ENCODE measurements at regions not wholly inside any gene's neighbourhood (a gene's known extent, or its start where the extent isn't known, plus 50 kb on each side); places are given as distances from the start of the nearest gene placed in this dataset.

DNA sequence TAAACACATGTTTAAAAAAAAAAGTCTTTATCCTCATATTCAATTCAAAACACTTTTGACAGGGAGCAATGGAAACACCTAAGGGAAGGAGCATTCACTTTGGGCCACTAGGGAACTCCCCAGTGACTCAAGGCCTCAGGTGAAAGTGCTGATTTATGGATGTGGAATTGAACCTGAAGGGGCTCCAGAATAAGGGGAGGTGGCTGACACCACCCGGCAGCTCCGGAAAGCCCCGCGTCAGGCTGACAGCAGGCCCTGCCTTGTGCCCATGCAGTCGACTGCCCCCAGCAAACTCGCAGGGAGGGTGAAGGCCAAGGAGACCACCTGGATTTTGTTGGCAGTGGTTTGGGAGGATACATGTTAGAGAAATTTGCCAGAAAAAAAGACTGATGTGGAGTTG is 275.3 kb upstream of the NCKAP5 start:
- Histone ChIP-seq H3K4me1 (no peaks in the 10 kb centered on the region), H3K36me3 (replicated peaks in 1 of 2; ENCODE audit: insufficient read depth in 1 of 2, low read depth in 2 of 2) (no peaks in the 10 kb centered on the region), H3K9me3 (no peaks in the 10 kb centered on the region), H3K4me3 (no peak overlapping the region), H3K27ac (no peak overlapping the region), H3K27me3 (no peaks in the 10 kb centered on the region)
- 61 to 72% methylated on average over 6 of the region's 6 CpGs for WGBS, 2 donors
- intact Hi-C loops (cut with DNase I), result no loop called here
- DNase-seq (no peak), ATAC-seq (peak; percentile 47)
- TF ChIP-seq, protein P1, sequence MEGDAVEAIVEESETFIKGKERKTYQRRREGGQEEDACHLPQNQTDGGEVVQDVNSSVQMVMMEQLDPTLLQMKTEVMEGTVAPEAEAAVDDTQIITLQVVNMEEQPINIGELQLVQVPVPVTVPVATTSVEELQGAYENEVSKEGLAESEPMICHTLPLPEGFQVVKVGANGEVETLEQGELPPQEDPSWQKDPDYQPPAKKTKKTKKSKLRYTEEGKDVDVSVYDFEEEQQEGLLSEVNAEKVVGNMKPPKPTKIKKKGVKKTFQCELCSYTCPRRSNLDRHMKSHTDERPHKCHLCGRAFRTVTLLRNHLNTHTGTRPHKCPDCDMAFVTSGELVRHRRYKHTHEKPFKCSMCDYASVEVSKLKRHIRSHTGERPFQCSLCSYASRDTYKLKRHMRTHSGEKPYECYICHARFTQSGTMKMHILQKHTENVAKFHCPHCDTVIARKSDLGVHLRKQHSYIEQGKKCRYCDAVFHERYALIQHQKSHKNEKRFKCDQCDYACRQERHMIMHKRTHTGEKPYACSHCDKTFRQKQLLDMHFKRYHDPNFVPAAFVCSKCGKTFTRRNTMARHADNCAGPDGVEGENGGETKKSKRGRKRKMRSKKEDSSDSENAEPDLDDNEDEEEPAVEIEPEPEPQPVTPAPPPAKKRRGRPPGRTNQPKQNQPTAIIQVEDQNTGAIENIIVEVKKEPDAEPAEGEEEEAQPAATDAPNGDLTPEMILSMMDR (IDR thresholded peaks at IDR 0.05), result no peak
- no peak for TF ChIP-seq POLR2A (IDR thresholded peaks at IDR 0.05)

DNA sequence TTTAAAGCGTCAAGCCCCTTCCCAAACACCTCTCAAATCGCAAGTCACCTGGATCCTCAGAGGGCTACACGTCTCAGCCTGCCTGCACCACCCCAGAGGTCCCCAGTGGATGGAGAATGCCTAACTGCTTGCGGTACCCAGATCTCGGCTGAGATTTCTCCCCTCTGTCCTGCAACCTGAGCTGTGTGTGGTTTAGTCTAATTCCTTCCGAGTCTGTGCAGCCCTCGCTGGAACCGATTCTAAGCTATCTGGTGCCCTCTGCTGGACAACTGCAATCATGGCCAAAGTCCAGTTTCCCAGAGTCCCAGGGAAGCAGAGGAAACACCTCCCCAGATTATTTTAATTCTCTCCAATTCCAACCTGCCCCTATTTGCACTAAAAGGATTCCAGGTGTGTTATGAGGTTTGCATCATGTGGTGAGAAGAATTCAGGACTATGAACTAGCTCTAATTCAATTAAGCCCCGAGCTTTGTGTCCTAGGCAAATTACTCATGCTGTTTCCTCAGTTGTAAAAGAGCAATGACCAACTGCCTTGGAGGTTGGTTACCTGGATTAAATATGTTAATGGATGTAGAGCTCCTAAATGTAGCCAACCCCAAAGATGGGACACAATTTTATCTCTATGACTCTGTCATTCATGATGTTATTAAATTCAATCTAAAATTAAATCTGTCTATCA is 276.1 kb upstream of the NCKAP5 start:
- intact Hi-C loops (cut with DNase I), result no loop called here
- WGBS, 2 donors, result 23 to 63% methylated on average over 4 to 9 of the region's 9 CpGs
- no peaks in the 10 kb centered on the region for H3K27me3 ChIP-seq
- H3K27ac ChIP-seq, result no peak overlapping the region
- H3K36me3 ChIP-seq (replicated peaks in 1 of 2; ENCODE audit: insufficient read depth in 1 of 2, low read depth in 2 of 2), result no peaks in the 10 kb centered on the region
- ATAC-seq (peak; percentile 81), DNase-seq (peak; percentile 68 to 74 (median 70))
- no peaks in the 10 kb centered on the region for H3K9me3 ChIP-seq
- H3K4me1 ChIP-seq, result no peaks in the 10 kb centered on the region
- TF ChIP-seq POLR2A (IDR thresholded peaks at IDR 0.05), result no peak
- TF ChIP-seq, protein P1 (IDR thresholded peaks at IDR 0.05), result peak; percentile 71 to 86 (median 81)
- H3K4me3 ChIP-seq, result no peak overlapping the region

- intact Hi-C loops (cut with DNase I), result no loop called here
- WGBS, 2 donors, result 72 to 85% methylated on average over 4 of the region's 4 CpGs
- H3K9me3 ChIP-seq, result no peaks in the 10 kb centered on the region
- H3K27ac ChIP-seq, result no peak overlapping the region
- H3K4me3 ChIP-seq, result no peak overlapping the region
- no peaks in the 10 kb centered on the region for H3K36me3 ChIP-seq (replicated peaks in 1 of 2; ENCODE audit: insufficient read depth in 1 of 2, low read depth in 2 of 2)
- DNase-seq (no peak), ATAC-seq (no peak)
- TF ChIP-seq, protein P1 (IDR thresholded peaks at IDR 0.05), result no peak
- TF ChIP-seq POLR2A (IDR thresholded peaks at IDR 0.05), result no peak
- H3K27me3 ChIP-seq, result no peaks in the 10 kb centered on the region
- no peaks in the 10 kb centered on the region for H3K4me1 ChIP-seq
Observed at GRCh38 chr2:133846476-133846875, 278.2 kb upstream of the NCKAP5 start.

DNA sequence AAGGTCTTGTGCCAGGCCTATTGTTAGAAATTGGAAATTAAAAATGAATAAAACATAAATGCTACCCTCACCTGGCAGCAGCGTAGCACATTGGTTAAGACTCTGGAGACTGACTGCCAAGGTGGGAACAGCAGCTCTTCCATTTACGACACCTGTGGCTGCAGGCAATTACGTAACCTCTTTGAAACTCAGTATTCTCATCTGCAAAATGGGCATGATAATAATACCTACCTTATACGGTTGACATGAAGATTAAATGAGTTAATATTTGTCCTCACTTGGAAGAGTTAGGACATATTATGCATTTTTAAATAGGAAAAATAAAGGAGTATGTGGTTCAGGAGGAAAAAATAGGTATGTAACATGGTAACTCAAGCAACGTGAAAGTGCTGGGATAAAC is 279.3 kb upstream of the NCKAP5 start:
- no peak for ATAC-seq
- H3K4me1 ChIP-seq, result no peaks in the 10 kb centered on the region
- no peaks in the 10 kb centered on the region for H3K27me3 ChIP-seq
- intact Hi-C loops (cut with DNase I), result no loop called here
- TF ChIP-seq, protein P1 (IDR thresholded peaks at IDR 0.05), result no peak
- no peak overlapping the region for H3K4me3 ChIP-seq
- H3K36me3 ChIP-seq (replicated peaks in 1 of 2; ENCODE audit: insufficient read depth in 1 of 2, low read depth in 2 of 2), result no peaks in the 10 kb centered on the region
- no peak for DNase-seq
- no peak overlapping the region for H3K27ac ChIP-seq
- no peaks in the 10 kb centered on the region for H3K9me3 ChIP-seq
- WGBS, 2 donors, result 85 to 86% methylated on average over 5 of the region's 5 CpGs

GRCh38 chr2:133848111-133848649 is 279.9 kb upstream of the NCKAP5 start:
- Histone ChIP-seq H3K4me1 (no peaks in the 10 kb centered on the region), H3K27ac (no peak overlapping the region), H3K9me3 (no peaks in the 10 kb centered on the region), H3K27me3 (no peaks in the 10 kb centered on the region), H3K4me3 (no peak overlapping the region), H3K36me3 (replicated peaks in 1 of 2; ENCODE audit: insufficient read depth in 1 of 2, low read depth in 2 of 2) (no peaks in the 10 kb centered on the region)
- TF ChIP-seq POLR2A (IDR thresholded peaks at IDR 0.05), result no peak
- TF ChIP-seq, protein P1 (IDR thresholded peaks at IDR 0.05), result no peak
- 49 to 60% methylated on average over 4 of the region's 4 CpGs for WGBS, 2 donors
- DNase-seq (no peak), ATAC-seq (no peak)
- intact Hi-C loops (cut with DNase I), result no loop called here
